ENCODE measurements at regions not wholly inside any gene's neighbourhood (a gene's known extent, or its start where the extent isn't known, plus 50 kb on each side); places are given as distances from the start of the nearest gene placed in this dataset.

GRCh38 chr4:117786566-117786965 is 247.7 kb upstream of the NDST3 start:
- DNase-seq = no peak

GRCh38 chr4:117793845-117794480 is 240.3 kb upstream of the NDST3 start:
- no peak for DNase-seq

- DNase-seq = no peak
Measured at GRCh38 chr4:117796677-117797076, 237.6 kb upstream of the NDST3 start.

- DNase-seq = no peak
Measured at GRCh38 chr4:117800636-117801035, 233.7 kb upstream of the NDST3 start.

- no peak for DNase-seq
Measured at GRCh38 chr4:117801756-117802155, 232.5 kb upstream of the NDST3 start.

- no peak for DNase-seq
Measured at GRCh38 chr4:117811731-117812130, 222.6 kb upstream of the NDST3 start.

- DNase-seq = no peak
Measured at GRCh38 chr4:117814277-117815246, 219.7 kb upstream of the NDST3 start.

GRCh38 chr4:117817301-117817700 is 217.0 kb upstream of the NDST3 start:
- DNase-seq = no peak

GRCh38 chr4:117821834-117822233 is 212.5 kb upstream of the NDST3 start:
- no peak for DNase-seq

GRCh38 chr4:117823388-117823787 is 210.9 kb upstream of the NDST3 start:
- DNase-seq = no peak

GRCh38 chr4:117825600-117825999 is 208.7 kb upstream of the NDST3 start:
- DNase-seq = no peak

- DNase-seq = no peak
Measured at GRCh38 chr4:117831060-117831683, 203.1 kb upstream of the NDST3 start.

- no peak for DNase-seq
Measured at GRCh38 chr4:117835566-117835965, 198.7 kb upstream of the NDST3 start.

- no peak for DNase-seq
Measured at GRCh38 chr4:117844594-117844993, 189.7 kb upstream of the NDST3 start.

- DNase-seq = no peak
Measured at GRCh38 chr4:117845270-117845669, 189.0 kb upstream of the NDST3 start.

GRCh38 chr4:117847849-117848248 is 186.4 kb upstream of the NDST3 start:
- DNase-seq = no peak

- no peak for DNase-seq
Measured at GRCh38 chr4:117868201-117868600, 166.1 kb upstream of the NDST3 start.

GRCh38 chr4:117873779-117874178 is 160.5 kb upstream of the NDST3 start:
- DNase-seq = no peak

GRCh38 chr4:117874216-117874615 is 160.1 kb upstream of the NDST3 start:
- DNase-seq = no peak

GRCh38 chr4:117889978-117890377 is 144.3 kb upstream of the NDST3 start:
- no peak for DNase-seq

- no peak for DNase-seq
Measured at GRCh38 chr4:117893207-117893606, 141.1 kb upstream of the NDST3 start.

GRCh38 chr4:117898496-117898895 is 135.8 kb upstream of the NDST3 start:
- DNase-seq = no peak
